PC-9 (cell line): ENCODE measurements at regions not wholly inside any gene's neighbourhood (a gene's known extent, or its start where the extent isn't known, plus 50 kb on each side); places are given as distances from the start of the nearest gene placed in this dataset.

Source experiments
- CTCF ChIP-seq: fragments of 200-600 bp; sonication (generic); conservative IDR thresholded peaks from 2 replicates; pipeline ENCODE4 v1.6.1; 2017; ENCODE audit warnings: mixed run types, antibody characterized with exemption, mild to moderate bottlenecking, moderate library complexity
- EZH2 ChIP-seq: fragments of 200-600 bp; sonication (generic); IDR thresholded peaks from 2 replicates; pipeline ENCODE4 v1.8.0; 2017; ENCODE audit warnings: antibody characterized with exemption, low read depth

DNA sequence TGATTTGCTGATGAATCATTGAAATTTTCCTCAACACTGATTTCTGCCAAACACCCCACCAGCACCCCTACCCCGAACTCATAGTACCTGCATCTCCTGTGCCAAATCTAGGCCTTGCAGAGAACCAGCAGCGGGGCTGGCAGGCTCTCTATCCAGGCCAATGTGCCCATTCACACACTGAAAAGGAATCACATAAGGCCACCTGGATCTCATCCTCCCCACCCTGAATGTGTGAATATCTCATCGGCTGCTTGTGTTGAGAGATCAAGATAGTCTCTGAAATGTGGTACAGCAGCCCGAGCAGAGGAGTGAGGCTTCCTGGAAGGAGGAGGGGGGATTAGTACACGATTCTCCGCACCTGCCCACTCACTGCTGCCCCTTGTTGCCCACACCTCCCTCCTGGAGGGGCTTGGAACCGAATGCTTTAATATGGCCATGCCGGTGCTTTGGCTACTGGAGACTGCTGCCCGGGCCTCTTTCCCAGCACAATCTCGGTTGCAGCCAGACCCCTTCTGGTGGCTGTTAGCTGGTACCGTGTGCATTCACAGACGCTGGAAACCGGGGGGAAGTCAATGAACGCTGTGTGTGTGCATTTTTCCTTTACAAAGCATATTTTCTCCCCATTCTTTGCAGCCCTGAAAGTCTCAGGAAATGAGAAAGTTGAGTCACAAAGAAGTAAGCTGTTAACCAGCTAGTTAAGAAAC is 619.5 kb downstream of the MATN1 start:
- TF ChIP-seq CTCF (no peak), EZH2 (no peak)
